NCI-H146 treated with DMSO at 0.1 percent for 48 hours (cell line): ENCODE measurements at regions not wholly inside any gene's neighbourhood (a gene's known extent, or its start where the extent isn't known, plus 50 kb on each side); places are given as distances from the start of the nearest gene placed in this dataset.
"Not testable (repeated sequence)": the region's sequence is repeated elsewhere in the genome, so short reads cannot be mapped to it uniquely, and the experiment has no call there.

Source experiments
- DNase-seq: peaks from one replicate; lab custom pipeline; 2025; ENCODE audit not compliant: unreplicated experiment; lab: John Stamatoyannopoulos, UW

- DNase-seq = no peak
Observed at GRCh38 chrX:7409866-7410265, 261.9 kb upstream of the PUDP start.

- no peak for DNase-seq
Observed at GRCh38 chrX:7399373-7399772, 251.4 kb upstream of the PUDP start.

- no peak for DNase-seq
Observed at GRCh38 chrX:7390441-7390840, 242.5 kb upstream of the PUDP start.

- DNase-seq = no peak
Observed at GRCh38 chrX:7389576-7389975, 241.6 kb upstream of the PUDP start.

- no peak for DNase-seq
Observed at GRCh38 chrX:7385131-7385530, 237.2 kb upstream of the PUDP start.

GRCh38 chrX:7378406-7378805 lies 230.5 kb upstream of the PUDP start:
- DNase-seq = no peak

GRCh38 chrX:7372825-7373525 lies 225.0 kb upstream of the PUDP start:
- DNase-seq = no peak

- DNase-seq = no peak
Observed at GRCh38 chrX:7362111-7362510, 214.2 kb upstream of the PUDP start.

GRCh38 chrX:7351926-7352325 lies 204.0 kb upstream of the PUDP start:
- DNase-seq = no peak

GRCh38 chrX:7347465-7347864 lies 199.5 kb upstream of the PUDP start:
- DNase-seq = no peak

GRCh38 chrX:7346021-7346420 lies 198.1 kb upstream of the PUDP start:
- no peak for DNase-seq

- DNase-seq = no peak
Observed at GRCh38 chrX:7343181-7343580, 195.2 kb upstream of the PUDP start.

GRCh38 chrX:7335816-7336362 lies 187.9 kb upstream of the PUDP start:
- not testable (repeated sequence) for DNase-seq

GRCh38 chrX:7334253-7334935 lies 186.4 kb upstream of the PUDP start:
- no peak for DNase-seq

GRCh38 chrX:7330971-7331746 lies 183.2 kb upstream of the PUDP start:
- no peak for DNase-seq

GRCh38 chrX:7330556-7330955 lies 182.6 kb upstream of the PUDP start:
- no peak for DNase-seq

GRCh38 chrX:7318661-7319060 lies 170.7 kb upstream of the PUDP start:
- DNase-seq = no peak

- DNase-seq = no peak
Observed at GRCh38 chrX:7318241-7318640, 170.3 kb upstream of the PUDP start.

- no peak for DNase-seq
Observed at GRCh38 chrX:7316887-7317286, 168.9 kb upstream of the PUDP start.

- DNase-seq = no peak
Observed at GRCh38 chrX:7316280-7316679, 168.3 kb upstream of the PUDP start.

GRCh38 chrX:7314425-7314824 lies 166.5 kb upstream of the PUDP start:
- no peak for DNase-seq

GRCh38 chrX:7307720-7308119 lies 159.8 kb upstream of the PUDP start:
- DNase-seq = no peak
